ENCODE measurements at regions not wholly inside any gene's neighbourhood (a gene's known extent, or its start where the extent isn't known, plus 50 kb on each side); places are given as distances from the start of the nearest gene placed in this dataset.

DNA sequence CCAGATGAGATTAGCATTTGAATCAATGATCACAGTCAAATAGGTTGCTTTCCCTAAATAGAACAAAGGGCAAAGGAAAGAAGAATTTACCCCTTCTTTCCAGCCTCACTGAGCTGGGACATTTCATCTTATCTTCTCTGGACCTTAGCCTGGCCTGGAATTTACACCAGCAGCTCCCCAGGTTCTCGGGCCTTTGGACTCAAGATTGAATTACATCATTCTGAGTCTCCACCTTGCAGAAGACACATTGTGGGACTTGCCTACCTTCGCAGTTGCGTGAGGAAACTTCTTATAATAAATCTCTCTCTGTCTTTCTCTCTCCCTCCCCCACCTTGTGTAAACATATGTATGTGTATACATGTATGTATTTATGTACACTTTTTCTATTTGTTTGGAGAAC is 732.4 kb downstream of the IPMK start:
- no peak for DNase-seq (ENCODE audit: low read depth in 2 of 2)

DNA sequence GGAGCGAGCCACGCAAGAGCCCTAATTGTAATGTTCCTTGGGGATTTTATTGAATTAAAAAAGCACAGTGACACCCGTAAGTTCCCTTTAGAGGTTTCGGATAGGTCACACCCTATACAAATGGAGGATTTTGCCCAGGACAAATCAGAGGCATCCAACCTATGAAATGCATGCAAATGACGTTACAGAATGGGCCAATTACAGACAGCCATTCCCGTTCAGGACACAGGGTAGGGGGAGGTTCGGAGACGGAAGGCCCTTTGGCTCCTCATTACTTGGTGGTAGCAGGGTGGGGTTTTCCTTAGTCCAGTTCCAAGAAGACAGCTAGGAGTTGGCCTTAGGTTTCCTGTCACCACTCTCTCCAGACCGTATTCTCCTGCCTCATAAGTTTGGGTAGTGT is 754.1 kb downstream of the IPMK start:
- DNase-seq (ENCODE audit: low read depth in 2 of 2), result no peak

DNA sequence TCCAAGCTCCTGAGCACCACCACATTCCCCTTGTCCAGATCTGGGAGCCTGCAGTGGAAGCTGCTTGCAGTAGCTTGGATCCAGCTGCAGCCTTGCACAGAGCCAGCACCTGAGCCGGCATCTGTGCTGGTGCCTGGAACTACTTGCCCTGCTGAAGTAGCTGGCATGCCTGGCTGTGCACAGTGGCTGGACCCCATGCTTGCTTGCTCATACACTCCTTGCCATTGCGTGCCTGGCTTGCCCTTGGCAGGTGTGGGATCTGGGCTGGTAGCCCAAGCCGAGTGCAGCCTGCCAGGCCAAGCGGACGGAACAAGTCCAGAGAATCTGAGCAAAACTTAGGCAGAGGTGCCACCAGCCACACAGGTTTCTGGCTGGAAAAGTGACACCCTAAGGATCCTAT is 759.9 kb downstream of the IPMK start:
- no peak for DNase-seq (ENCODE audit: low read depth in 2 of 2)

DNA sequence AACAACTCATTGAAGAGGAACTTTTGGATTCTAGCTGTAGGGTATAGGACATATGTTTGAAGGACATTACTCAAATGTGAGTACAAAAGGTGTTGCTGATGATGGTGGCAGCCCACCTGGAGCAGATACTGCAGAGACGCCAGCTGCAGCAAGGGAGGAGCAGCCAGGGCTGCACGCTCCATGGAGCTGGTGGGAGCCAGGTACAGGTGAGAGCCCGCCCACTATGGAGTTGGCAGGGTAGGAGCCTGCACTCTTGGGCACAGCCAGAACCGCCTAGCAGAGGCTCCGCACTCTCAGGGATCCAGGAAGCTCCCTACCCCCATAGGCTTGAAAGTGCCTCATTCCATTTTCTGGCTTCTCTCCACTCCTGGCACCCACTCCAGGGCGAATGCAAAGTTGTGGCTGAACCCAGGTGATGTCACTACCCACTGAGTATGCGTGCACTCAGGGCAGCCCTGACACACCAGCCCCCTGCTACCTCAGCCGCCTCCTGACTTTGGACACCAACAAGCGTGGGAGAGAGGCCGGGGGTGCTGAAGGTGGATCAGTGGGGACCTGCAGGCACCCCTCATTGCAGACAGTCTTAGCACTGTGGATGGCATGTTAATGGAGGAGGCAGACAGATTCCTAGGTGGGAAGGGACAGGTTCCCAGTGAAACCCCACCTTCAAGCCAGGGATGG is 761.1 kb downstream of the IPMK start:
- DNase-seq (ENCODE audit: low read depth in 2 of 2), result no peak

DNA sequence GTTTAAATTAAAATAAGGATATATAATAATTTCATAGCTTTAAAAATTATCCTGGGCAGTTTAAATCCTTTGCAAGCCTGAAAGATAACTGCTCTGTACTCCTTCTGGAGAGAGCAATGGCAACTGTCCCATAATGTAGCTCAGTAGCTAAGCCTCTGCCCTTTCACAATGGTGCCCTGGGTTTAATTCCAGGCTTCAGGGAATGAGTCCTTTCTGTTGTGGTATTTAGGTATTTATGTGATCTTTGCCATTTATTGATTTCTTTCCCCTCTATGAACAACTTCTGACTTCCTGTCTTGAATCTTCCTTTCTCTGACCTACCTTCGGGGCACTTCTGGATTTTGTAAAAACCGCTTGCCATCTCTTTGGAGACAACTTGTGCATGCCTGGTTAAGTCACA is 773.2 kb downstream of the IPMK start:
- DNase-seq (ENCODE audit: low read depth in 2 of 2), result no peak

DNA sequence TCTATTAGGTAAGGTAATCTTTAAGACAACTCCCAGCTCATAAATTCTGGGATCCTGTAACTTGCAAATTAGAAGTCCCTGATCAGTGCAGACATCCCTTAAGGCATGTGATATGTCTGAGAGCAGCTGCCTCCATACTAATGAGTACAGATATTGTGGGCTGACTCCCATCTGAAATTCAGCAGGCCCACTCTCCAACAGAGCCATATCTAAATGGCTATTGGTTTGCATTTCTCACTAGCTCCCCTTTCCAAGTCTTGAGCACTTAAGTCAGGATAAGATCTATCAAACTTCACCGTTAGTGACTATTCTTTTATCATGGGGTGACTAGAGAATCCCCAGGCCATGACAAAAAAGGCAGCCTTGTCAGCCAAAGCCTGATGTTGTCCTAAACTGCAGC is 785.4 kb downstream of the IPMK start:
- DNase-seq (ENCODE audit: low read depth in 2 of 2), result no peak

DNA sequence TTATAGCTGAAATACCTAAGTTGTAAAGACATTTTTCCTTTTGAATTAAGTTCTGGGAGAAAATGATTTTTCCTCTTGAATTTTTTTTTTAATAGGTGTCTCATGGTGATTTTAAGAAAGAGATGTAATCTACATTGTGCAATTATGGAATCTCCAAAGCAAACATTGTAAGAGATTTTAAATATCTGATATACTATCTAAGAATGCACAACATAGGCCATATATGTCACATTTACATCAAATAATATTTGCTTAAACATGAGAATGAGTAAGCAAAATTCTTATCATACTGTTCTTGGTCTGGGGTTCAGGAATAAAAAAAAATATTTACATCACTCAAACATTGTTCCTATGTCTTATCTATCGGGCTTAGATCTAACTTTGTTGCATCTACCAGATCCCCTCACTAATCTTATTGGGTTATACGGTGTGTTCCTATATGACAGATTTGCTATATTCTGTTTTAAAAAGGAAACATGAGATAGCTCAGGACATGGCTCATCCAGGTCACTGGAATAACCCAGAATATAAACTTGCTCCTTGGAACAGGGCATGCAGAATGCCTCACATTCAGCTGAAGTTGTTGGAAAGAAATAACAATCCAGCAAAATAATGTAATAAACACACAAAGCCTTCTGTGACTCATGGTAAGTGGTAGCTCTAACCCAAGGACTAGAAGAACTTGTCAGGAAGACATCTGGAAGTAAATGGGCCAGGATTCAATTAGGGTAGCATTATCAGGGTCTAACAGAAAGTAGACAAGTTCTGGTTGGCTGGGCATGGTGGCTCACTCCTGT is 794.7 kb downstream of the IPMK start:
- no peak for DNase-seq (ENCODE audit: low read depth in 2 of 2)

DNA sequence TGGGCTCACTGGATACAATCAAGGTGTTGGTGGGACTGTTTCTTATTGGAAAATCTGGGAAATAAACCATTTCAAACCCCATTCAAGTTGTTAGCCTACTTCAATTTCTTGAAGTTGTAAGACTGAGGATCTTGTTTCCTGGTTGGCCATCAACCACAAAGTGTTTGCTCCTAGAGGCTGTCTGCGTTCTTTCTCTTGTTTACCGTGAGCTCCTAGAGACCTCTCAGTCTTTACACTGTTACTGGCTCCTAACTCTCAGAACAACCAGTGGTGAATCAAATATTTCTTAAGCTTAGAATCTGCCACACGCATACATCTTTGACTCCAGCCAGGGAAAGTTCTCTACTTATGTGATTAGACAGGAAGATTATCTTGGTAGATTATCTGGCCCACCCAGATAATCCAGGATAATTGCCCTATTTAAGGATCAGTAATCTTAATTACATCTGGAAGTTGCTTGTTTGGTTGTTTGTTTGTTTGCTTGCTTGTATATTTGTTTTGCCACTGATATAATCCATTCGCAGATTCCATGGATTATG is 798.7 kb downstream of the IPMK start:
- no peak for DNase-seq (ENCODE audit: low read depth in 2 of 2)

DNA sequence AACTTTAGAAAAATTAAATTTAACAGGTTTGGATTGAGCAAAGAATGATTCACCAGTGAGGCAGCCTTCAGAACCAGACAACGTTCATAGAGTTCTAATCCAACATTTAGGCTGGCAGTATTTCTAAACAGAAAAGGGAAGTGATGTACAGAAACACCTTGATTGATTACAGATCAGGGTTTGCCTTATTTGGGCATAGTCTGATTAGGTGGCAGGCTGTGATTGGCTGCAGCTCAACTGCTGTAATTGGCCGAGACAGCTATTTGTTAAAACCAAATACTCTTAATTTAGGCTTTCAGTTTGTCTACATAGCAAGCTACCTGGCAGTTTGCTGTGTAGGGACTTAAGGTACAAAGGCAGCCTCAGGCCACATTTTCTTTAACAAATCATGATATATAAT is 802.5 kb downstream of the IPMK start:
- no peak for DNase-seq (ENCODE audit: low read depth in 2 of 2)

DNA sequence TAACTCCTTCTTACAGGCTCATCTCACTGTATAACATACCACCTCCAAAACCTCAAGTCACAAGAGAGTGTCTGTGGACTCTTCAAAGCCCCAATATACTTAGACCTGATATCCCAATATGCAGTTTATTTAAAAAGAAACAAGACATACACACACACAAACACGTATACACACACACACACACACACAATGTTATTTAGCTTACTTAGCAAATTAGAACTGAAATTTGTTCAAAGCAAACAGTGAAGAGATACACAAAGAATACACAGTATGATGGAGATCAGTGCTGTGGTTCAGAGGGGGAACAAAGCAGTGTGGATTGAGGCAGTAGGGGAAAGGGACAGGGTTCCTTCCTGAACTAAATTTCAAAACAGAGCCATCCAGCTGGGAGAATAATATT is 807.2 kb downstream of the IPMK start:
- no peak for DNase-seq (ENCODE audit: low read depth in 2 of 2)

DNA sequence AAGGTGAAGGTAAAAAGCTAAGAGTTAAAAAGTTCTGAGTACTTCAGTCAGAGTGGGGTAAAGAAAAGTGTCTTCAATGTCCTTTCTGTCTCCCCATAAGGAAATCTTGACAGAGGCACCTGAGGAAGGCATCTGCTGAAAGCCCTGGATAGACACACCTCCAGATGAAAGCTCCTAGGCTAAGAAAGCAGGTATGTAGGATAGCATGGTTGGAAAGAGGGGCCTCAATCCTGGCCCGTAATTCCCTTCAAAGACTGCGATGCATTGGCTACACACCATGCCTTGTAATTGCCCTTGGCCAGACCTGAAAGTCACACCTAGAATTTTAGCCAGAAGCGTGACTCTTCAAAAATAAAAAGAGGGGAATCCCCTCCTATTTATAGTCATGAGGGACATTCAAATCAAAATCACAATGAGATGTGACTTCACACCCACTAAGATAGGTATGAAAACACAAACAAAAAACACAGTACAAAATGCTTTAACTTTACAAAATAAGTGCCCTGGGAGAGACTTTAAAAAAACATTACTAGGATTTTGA is 809.7 kb downstream of the IPMK start:
- DNase-seq (ENCODE audit: low read depth in 2 of 2), result no peak

DNA sequence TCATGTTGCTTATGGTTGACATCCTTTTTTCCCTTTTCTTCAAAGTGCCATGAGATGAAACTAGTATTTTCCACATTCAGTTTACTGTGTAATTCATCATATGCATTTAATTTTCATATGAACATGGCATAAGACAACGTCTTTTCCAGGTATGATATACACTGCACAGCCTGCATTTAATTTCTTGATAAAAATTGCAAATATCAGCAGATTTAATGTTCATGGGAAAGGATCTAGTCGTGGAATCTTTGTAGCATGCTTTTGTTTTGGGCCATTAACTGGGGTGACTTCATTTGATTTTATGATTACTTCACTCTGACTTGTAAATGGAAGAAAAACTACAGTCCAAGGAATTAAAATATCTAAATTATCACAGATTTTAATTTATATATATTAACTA is 837.3 kb downstream of the IPMK start:
- no peak for DNase-seq (ENCODE audit: low read depth in 2 of 2)

DNA sequence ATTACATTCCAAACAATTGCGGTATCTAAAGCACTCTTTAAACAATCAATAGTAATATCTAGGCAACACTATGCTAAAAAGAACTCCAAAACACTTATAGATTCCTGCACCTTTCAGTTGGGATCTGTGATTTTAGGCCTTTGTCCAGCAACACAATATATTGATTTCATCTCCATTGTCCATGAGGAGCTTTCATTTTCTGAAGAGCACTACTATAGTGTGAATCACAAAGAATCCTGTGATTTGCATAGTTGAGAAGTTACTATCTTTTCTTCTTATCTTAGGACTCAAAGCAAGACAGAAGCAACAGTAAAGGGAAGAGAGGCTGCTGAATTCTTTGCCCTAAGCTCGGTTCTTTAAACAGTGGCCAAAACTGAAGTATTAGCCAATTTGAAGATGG is 846.8 kb downstream of the IPMK start:
- DNase-seq (ENCODE audit: low read depth in 2 of 2), result no peak

DNA sequence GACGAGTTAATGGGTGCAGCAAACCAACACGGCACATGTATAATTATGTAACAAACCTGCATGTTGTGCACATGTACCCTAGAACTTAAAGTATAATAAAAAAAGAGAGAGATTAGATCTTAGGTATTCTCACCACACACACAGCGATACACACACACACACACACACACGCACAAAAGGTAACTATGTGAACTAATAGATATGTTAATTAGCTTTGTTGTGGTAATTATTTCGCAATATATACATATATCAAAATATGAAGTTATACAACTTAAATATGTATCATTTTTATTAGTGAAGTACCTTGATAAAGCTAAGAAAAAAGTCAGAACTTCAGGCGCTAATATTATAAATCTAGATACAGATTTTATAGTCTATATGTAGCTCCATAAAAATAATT is 849.2 kb downstream of the IPMK start:
- no peak for DNase-seq (ENCODE audit: low read depth in 2 of 2)

DNA sequence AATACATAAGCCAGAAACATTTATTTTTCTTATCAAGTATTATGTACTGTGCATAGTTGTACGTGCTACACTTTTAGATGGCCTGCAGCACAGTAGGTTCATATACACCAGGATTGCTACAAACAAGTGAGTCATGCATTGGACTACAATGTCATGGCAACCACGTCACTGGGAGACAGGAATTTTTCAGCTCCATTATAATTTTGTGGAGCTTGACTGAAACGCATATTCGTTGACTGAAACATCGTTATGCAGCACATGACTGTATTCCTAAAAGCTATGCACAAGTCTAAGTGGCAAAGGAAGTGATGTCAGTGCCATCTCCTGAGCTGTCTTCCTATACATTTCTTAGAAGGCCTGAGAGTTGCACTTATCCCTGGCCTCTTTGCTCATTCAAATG is 871.8 kb downstream of the IPMK start:
- DNase-seq (ENCODE audit: low read depth in 2 of 2), result no peak

DNA sequence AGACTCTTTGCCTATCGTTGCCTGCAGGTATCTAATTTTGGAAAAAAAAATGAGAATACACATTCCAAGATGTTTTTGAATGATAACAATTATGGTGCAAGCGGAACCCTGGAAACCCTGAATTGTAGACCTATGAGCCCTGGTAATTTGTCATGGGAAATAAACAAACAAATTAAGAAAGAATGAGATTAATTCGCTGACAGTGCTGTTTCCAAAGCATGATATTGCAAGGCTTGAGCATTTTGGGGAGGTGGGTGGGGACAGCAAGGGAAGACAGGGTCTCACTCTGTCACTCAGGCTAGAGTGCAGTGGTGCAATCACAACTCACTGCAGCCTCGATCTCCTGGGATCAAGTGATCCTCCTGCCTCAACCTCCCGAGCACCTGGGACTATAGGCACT is 900.3 kb downstream of the IPMK start:
- DNase-seq (ENCODE audit: low read depth in 2 of 2), result no peak

DNA sequence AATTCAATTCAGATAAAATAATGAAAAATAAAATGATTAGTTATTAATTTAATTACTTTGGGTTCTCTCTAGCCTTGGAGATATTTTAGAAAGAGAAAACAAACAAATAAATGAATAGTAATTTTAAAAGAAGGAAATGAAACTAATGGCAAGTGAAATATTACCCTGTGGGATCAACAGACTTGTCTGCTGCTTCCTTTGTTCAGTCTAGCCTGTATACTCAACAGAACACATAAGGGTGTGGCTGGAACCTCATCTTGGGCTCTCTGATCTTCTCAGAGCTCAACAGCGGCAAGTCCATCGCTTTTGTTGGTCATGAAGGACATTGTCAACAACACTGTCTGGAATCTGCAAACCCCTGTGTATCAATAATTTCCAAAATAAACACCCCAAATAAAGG is 904.9 kb downstream of the IPMK start:
- no peak for DNase-seq (ENCODE audit: low read depth in 2 of 2)

DNA sequence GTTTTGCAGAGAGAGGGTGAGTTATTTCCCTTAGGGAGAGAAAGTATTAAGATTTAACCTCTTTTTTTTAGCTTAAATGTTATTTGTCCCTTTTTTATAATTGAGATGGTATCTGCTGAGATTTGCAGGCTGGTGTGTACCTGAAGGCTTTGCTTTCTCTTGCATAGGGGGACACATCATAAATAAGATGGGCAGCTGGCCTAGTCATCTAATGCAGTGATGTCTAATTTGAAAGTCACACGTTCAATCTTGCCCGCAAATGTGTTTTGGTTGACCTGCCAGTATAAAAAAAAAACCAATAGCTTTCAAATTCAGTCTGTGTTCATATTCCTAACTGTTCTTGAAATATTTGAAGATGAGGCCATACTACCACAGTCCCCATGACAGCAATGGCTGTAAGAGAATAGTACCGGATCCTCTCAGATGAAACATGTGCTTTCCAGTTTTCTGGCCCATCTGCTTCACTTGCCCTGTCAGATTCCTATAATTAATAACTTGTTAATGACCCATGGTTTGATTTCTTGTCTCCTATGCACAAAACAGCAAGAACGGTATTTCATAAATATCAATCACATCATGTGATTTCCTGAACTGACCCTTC is 914.2 kb downstream of the IPMK start:
- no peak for DNase-seq (ENCODE audit: low read depth in 2 of 2)

DNA sequence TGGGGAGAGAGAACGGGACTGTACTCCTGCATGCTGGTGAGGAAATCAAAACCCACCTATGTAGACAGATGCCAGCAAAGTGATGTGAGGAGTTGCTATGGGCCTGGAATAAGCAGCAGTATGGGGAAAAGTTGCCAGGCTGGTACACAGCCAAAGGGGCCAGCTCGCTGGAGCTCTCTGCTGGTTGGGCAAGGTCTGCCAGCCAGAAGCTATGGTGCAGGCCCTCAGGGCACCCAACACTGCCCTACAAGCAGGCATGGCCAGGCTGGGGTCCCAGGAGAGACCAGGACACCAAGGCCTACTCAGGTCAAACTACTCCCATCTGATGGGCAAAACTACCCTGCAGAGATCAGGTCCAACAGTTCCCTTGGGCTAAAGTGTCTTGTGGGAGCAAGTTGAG is 916.6 kb downstream of the IPMK start:
- DNase-seq (ENCODE audit: low read depth in 2 of 2), result no peak

DNA sequence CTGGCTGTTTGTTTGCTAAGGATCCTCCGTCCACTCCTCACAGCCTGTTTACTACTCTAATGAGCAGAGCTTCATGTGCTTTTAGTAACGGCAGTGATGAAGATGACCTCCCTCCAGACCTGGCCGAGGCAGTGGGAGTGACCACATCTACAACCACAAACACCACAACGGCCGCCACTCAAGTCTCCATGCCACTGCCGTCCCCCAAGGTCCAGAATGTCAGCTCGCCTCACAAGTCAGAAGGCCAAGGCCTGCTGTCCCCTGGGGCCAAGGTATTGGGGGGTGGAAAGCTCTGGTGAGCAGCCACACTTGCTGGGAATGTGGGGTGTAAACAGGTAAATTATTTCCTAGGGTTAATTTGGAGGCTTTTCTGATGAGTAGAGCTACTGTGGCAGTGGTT is 926.4 kb downstream of the IPMK start:
- no peak for DNase-seq (ENCODE audit: low read depth in 2 of 2)

DNA sequence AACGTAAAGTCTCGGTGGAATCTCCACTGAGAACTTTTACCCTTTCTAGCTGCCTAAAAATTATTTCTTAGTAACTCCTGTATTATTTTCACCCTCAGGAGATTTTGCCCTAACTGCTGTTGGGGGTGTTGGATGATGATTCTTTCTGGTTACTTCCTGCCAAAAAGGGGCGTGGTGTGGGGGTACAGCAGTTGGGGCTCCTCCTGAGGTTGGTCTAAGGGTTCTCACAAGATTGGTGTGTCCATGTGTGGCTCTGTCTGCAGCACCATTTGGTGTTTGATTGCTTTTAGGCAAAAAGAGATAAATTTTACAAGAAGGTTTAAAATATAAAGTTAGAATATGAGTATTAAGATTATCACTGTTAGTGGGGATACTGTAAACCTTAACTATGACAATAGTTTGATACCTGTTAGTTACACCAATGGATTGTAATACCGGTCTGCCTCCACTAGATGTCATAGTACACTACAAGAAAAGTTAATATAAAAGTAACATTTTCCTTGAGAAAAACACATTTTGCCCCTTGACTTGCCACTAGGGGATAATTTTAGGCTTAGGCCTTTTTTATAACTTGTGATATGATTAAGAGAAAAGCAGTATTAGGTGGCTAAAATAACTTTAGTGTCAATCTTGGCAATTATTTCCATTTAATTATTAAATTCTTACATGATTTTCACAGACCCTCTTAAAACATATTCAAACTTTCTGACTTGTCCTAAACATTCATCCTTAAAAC is 928.7 kb downstream of the IPMK start:
- DNase-seq (ENCODE audit: low read depth in 2 of 2), result no peak

DNA sequence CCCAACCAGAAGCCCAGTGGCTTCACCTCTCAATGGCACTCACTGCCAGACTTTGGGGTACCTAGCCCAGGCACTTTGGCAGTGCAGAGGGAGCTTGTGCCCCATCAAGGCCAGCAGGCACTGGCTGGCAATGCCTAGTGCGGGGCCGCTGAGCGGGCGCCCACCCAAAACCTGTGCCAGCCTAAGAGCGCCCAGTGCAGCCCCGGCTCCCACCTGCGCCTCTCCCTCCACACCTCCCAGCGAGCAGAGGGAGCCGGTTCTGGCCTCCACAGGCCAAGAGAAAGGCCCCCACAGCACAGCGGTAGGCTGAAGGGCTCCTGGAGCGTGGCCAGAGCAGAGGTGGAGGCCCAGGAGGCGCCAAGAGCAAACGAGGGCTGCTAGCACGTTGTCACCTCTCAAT is 930.8 kb downstream of the IPMK start:
- DNase-seq (ENCODE audit: low read depth in 2 of 2), result no peak
